ENCODE measurements at regions not wholly inside any gene's neighbourhood (a gene's known extent, or its start where the extent isn't known, plus 50 kb on each side); places are given as distances from the start of the nearest gene placed in this dataset.

- TF ChIP-seq ATF3 (IDR thresholded peaks at IDR 0.05) (no peak), CTCF (IDR thresholded peaks at IDR 0.05; ENCODE audit: low read depth, low read length, missing input control) (no peak), RAD21 (IDR thresholded peaks at IDR 0.05) (no peak), GABPA (IDR thresholded peaks at IDR 0.05 in 1 of 2, conservative IDR thresholded peaks at IDR 0.05 in 1 of 2) (no peak), ZBTB33 (IDR thresholded peaks at IDR 0.05) (no peak), REST (IDR thresholded peaks at IDR 0.05) (no peak), JUND (IDR thresholded peaks at IDR 0.05) (no peak)
Observed at GRCh38 chr3:144402430-144402829, 430.8 kb downstream of the DIPK2A start.
